ENCODE measurements at regions not wholly inside any gene's neighbourhood (a gene's known extent, or its start where the extent isn't known, plus 50 kb on each side); places are given as distances from the start of the nearest gene placed in this dataset.

GRCh38 chr20:51966296-51966971, 164.1 kb upstream of the SALL4 start (continued):
- TF ChIP-seq CTBP2 (IDR thresholded peaks at IDR 0.05; ENCODE audit: borderline replicate concordance, insufficient read depth, insufficient read length, low read length), result no peak
- TF ChIP-seq, protein P1, sequence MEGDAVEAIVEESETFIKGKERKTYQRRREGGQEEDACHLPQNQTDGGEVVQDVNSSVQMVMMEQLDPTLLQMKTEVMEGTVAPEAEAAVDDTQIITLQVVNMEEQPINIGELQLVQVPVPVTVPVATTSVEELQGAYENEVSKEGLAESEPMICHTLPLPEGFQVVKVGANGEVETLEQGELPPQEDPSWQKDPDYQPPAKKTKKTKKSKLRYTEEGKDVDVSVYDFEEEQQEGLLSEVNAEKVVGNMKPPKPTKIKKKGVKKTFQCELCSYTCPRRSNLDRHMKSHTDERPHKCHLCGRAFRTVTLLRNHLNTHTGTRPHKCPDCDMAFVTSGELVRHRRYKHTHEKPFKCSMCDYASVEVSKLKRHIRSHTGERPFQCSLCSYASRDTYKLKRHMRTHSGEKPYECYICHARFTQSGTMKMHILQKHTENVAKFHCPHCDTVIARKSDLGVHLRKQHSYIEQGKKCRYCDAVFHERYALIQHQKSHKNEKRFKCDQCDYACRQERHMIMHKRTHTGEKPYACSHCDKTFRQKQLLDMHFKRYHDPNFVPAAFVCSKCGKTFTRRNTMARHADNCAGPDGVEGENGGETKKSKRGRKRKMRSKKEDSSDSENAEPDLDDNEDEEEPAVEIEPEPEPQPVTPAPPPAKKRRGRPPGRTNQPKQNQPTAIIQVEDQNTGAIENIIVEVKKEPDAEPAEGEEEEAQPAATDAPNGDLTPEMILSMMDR (IDR thresholded peaks at IDR 0.05; ENCODE audit: control extremely low read depth in 1 of 3, insufficient read depth in 1 of 3, low read depth in 1 of 3, low read length in 3 of 3), result peak; percentile 48 to 90 (median 81)
- TF ChIP-seq YY1 (IDR thresholded peaks at IDR 0.05; ENCODE audit: low read depth, low read length), result 0 out of 2 replicates have a peak, but pooled peaks have one; percentile 30
- TF ChIP-seq EP300 (IDR thresholded peaks at IDR 0.05; ENCODE audit: borderline replicate concordance in 1 of 2, low read depth in 2 of 2, low read length in 2 of 2), result no peak
- TF ChIP-seq SAP30 (IDR thresholded peaks at IDR 0.05; ENCODE audit: insufficient read depth, insufficient replicate concordance, low read length), result no peak
- TF ChIP-seq MAFK (IDR thresholded peaks at IDR 0.05; ENCODE audit: low read depth, low read length), result no peak

Data from H1 (cell line).